Esophagus muscularis mucosa (tissue), 4 donors: ENCODE measurements at regions not wholly inside any gene's neighbourhood (a gene's known extent, or its start where the extent isn't known, plus 50 kb on each side); places are given as distances from the start of the nearest gene placed in this dataset.

Experiments used
- DNase-seq: peaks from one replicate; pipeline ENCODE4 v3.0.0-alpha.2; 2017; ENCODE audit errors: extremely low spot score
- H3K27ac ChIP-seq, 4 donors: fragments of 200-600 bp; sonication (generic); replicated peaks in 1 of 4; 1 replicate in 3 of 4; 2 replicates in 1 of 4; pipeline ENCODE4 v1.5.1; 2016 to 2019; ENCODE audit warnings: mild to moderate bottlenecking in 1 of 4
- H3K27me3 ChIP-seq, 4 donors: fragments of 200-600 bp; sonication (generic); one replicate each; pipeline versions ENCODE4 v1.5.1 to v1.6.0; 2016 to 2019
- H3K36me3 ChIP-seq, 4 donors: fragments of 200-600 bp; sonication (generic); one replicate each; pipeline ENCODE4 v1.5.1; 2016 to 2019
- H3K4me1 ChIP-seq, 4 donors: fragments of 200-600 bp; sonication (generic); one replicate each; pipeline ENCODE4 v1.5.1; 2016 to 2019
- H3K4me3 ChIP-seq, 4 donors: fragments of 200-600 bp; sonication (generic); 1 replicate in 2 of 4; 2 replicates in 2 of 4; pipeline ENCODE4 v1.5.1; 2016 to 2019; ENCODE audit warnings: mild to moderate bottlenecking in 4 of 4, moderate library complexity in 1 of 4
- H3K9me3 ChIP-seq, 4 donors: fragments of 200-600 bp; sonication (generic); 1 replicate in 3 of 4; 2 replicates in 1 of 4; pipeline ENCODE4 v1.5.1; 2016 to 2019
- CTCF ChIP-seq, 3 experiments: fragments of 200-600 bp in 2 of 3; fragments of 450-650 bp in 1 of 3; sonication (generic) in 2 of 3; IDR thresholded peaks; one replicate each; pipeline ENCODE4 v1.5.1; 2017 to 2019; ENCODE audit warnings: antibody characterized with exemption in 3 of 3, mild to moderate bottlenecking in 2 of 3, moderate library complexity in 1 of 3
- EP300 ChIP-seq: sonication (generic); formaldehyde crosslinking; IDR thresholded peaks from one replicate; pipeline ENCODE4 v1.6.1; 2017; ENCODE audit warnings: antibody characterized with exemption
- POLR2A ChIP-seq: fragments of 450-650 bp; IDR thresholded peaks from one replicate; pipeline ENCODE4 v1.6.1; 2017; ENCODE audit warnings: antibody characterized with exemption, moderate library complexity, mild to moderate bottlenecking, low read depth
- POLR2AphosphoS5 ChIP-seq, 2 donors: sonication (generic); formaldehyde crosslinking; IDR thresholded peaks; one replicate each; pipeline ENCODE4 v1.6.1; 2017; ENCODE audit warnings: antibody characterized with exemption in 2 of 2
- WGBS: methylation state at CpG from one replicate; pipeline ENCODE4 v1.1.5; 2018; 5-methylcytosine and 5-hydroxymethylcytosine counted together
- intact Hi-C: fragments of 100-400 bp; cut with DNase I; formaldehyde crosslinking; loops from one replicate; pipeline ENCODE4 v1.15.1; 2023

- DNase-seq: no peak
- TF ChIP-seq CTCF (IDR thresholded peaks at IDR 0.05) (no peak), POLR2AphosphoS5 (IDR thresholded peaks at IDR 0.05) (no peak), POLR2A (no peak), EP300 (no peak)
- Histone ChIP-seq H3K9me3 (no peaks in the 10 kb centered on the region), H3K4me3 (no peak overlapping the region), H3K36me3 (no peaks in the 10 kb centered on the region), H3K27me3 (no peaks in the 10 kb centered on the region), H3K4me1 (peaks cover 0 to 20% (median 15%) of the 10 kb centered on the region in 4 donors), H3K27ac (no peak overlapping the region)
- intact Hi-C loops: no loop called here
- 53% methylated on average over 2 of the region's 2 CpGs for WGBS
These were observed 172.7 kb downstream of the ETNK1 start for GRCh38 chr12:22797701-22798100.

- DNase-seq: no peak
- no peak overlapping the region for H3K27ac ChIP-seq
- intact Hi-C loops: no loop called here
- H3K9me3 ChIP-seq: no peaks in the 10 kb centered on the region
- peaks cover 0 to 20% (median 15%) of the 10 kb centered on the region in 4 donors for H3K4me1 ChIP-seq
- no peaks in the 10 kb centered on the region for H3K27me3 ChIP-seq
- H3K4me3 ChIP-seq: no peak overlapping the region
- no peak for TF ChIP-seq POLR2A
- no peak for TF ChIP-seq CTCF (IDR thresholded peaks at IDR 0.05)
- no peak for TF ChIP-seq EP300
- no peak for TF ChIP-seq POLR2AphosphoS5 (IDR thresholded peaks at IDR 0.05)
- WGBS: 90% methylated on average over 3 of the region's 3 CpGs
- H3K36me3 ChIP-seq: no peaks in the 10 kb centered on the region
These were observed 173.1 kb downstream of the ETNK1 start for GRCh38 chr12:22798116-22798515.

- no peaks in the 10 kb centered on the region for H3K9me3 ChIP-seq
- no peak overlapping the region for H3K27ac ChIP-seq
- intact Hi-C loops: no loop called here
- TF ChIP-seq EP300 (no peak), CTCF (IDR thresholded peaks at IDR 0.05) (no peak), POLR2A (no peak), POLR2AphosphoS5 (IDR thresholded peaks at IDR 0.05) (no peak)
- 81% methylated on average over 2 of the region's 2 CpGs for WGBS
- H3K4me3 ChIP-seq: no peak overlapping the region
- no peaks in the 10 kb centered on the region for H3K27me3 ChIP-seq
- no peak for DNase-seq
- H3K36me3 ChIP-seq: no peaks in the 10 kb centered on the region
- peaks cover 0 to 20% (median 15%) of the 10 kb centered on the region in 4 donors for H3K4me1 ChIP-seq
These were observed 174.5 kb downstream of the ETNK1 start for GRCh38 chr12:22799503-22799902.

GRCh38 chr12:22800332-22800731, 175.4 kb downstream of the ETNK1 start:
- WGBS: 93% methylated on average over 2 of the region's 2 CpGs
- Histone ChIP-seq H3K36me3 (no peaks in the 10 kb centered on the region), H3K4me3 (no peak overlapping the region), H3K9me3 (no peaks in the 10 kb centered on the region), H3K27ac (no peak overlapping the region), H3K27me3 (no peaks in the 10 kb centered on the region), H3K4me1 (peaks cover 0 to 20% (median 15%) of the 10 kb centered on the region in 4 donors)
- no peak for DNase-seq
- TF ChIP-seq POLR2AphosphoS5 (IDR thresholded peaks at IDR 0.05) (no peak), POLR2A (no peak), EP300 (no peak), CTCF (IDR thresholded peaks at IDR 0.05) (no peak)
- intact Hi-C loops: no loop called here

GRCh38 chr12:22802883-22803630, 178.1 kb downstream of the ETNK1 start:
- Histone ChIP-seq H3K4me1 (peaks cover 0 to 17% (median 3%) of the 10 kb centered on the region in 4 donors), H3K9me3 (no peaks in the 10 kb centered on the region), H3K27me3 (no peaks in the 10 kb centered on the region), H3K27ac (no peak overlapping the region), H3K4me3 (no peak overlapping the region), H3K36me3 (no peaks in the 10 kb centered on the region)
- 77% methylated on average over 4 of the region's 4 CpGs for WGBS
- DNase-seq: no peak
- intact Hi-C loops: no loop called here
- TF ChIP-seq EP300 (no peak), POLR2AphosphoS5 (IDR thresholded peaks at IDR 0.05) (no peak), CTCF (IDR thresholded peaks at IDR 0.05) (no peak), POLR2A (no peak)
